Astrocyte (in vitro differentiated cells and primary cell): ENCODE measurements at regions not wholly inside any gene's neighbourhood (a gene's known extent, or its start where the extent isn't known, plus 50 kb on each side); places are given as distances from the start of the nearest gene placed in this dataset.

ENCODE experiments used
- DNase-seq: peaks from one replicate; pipeline ENCODE4 v3.0.0-alpha.2; 2010; ENCODE audit warnings: low read depth
- FAIRE-seq: peaks from 2 replicates; lab custom pipeline; 2011; peaks lifted over from hg19 to GRCh38; lab: Jason Lieb, UNC
- H2AFZ ChIP-seq: 2 replicates; pipeline ENCODE4 v1.6.0; 2012; ENCODE audit warnings: low read depth, low read length, inconsistent platforms
- H3K27ac ChIP-seq: 2 replicates; pipeline ENCODE4 v1.5.1; 2011; ENCODE audit warnings: low read depth, low read length, inconsistent platforms
- H3K27me3 ChIP-seq: 2 replicates; pipeline ENCODE4 v1.6.0; 2011; ENCODE audit warnings: low read length, inconsistent platforms; ENCODE audit not compliant: insufficient read depth
- H3K36me3 ChIP-seq: 2 replicates; pipeline ENCODE4 v1.5.1; 2011; ENCODE audit warnings: low read length, inconsistent platforms; ENCODE audit not compliant: insufficient read depth
- H3K4me1 ChIP-seq: 2 replicates; pipeline ENCODE4 v1.5.1; 2011; ENCODE audit warnings: low read length, inconsistent platforms; ENCODE audit not compliant: insufficient read depth
- H3K4me2 ChIP-seq: 2 replicates; pipeline ENCODE4 v1.6.0; 2012; ENCODE audit warnings: low read length, inconsistent platforms
- H3K4me3 ChIP-seq: 2 replicates; pipeline ENCODE4 v1.5.1; 2011; ENCODE audit warnings: low read depth, mild to moderate bottlenecking, low read length, inconsistent platforms; ENCODE audit not compliant: insufficient read depth
- H3K79me2 ChIP-seq: 2 replicates; pipeline ENCODE4 v1.6.0; 2012; ENCODE audit warnings: mild to moderate bottlenecking, low read length, inconsistent platforms; ENCODE audit not compliant: insufficient read depth
- H3K9ac ChIP-seq: 2 replicates; pipeline ENCODE4 v1.6.0; 2012; ENCODE audit warnings: mild to moderate bottlenecking, low read length, inconsistent platforms
- H3K9me3 ChIP-seq: 2 replicates; pipeline ENCODE4 v1.5.1; 2012; ENCODE audit warnings: low read depth, mild to moderate bottlenecking, low read length, inconsistent platforms; ENCODE audit not compliant: insufficient read depth
- H4K20me1 ChIP-seq: 2 replicates; pipeline ENCODE4 v1.6.0; 2012; ENCODE audit warnings: low read length, inconsistent platforms; ENCODE audit not compliant: insufficient read depth
- H3K27ac Mint-ChIP-seq: one replicate; pipeline ENCODE4 v1.8.0; 2021; ENCODE audit warnings: mild to moderate bottlenecking, mixed read lengths; ENCODE audit not compliant: unreplicated experiment
- H3K27me3 Mint-ChIP-seq: one replicate; pipeline ENCODE4 v1.8.0; 2021; ENCODE audit warnings: low read depth, mixed read lengths; ENCODE audit not compliant: unreplicated experiment
- H3K36me3 Mint-ChIP-seq: one replicate; pipeline ENCODE4 v1.8.0; 2021; ENCODE audit warnings: low read depth, mixed read lengths; ENCODE audit not compliant: unreplicated experiment
- H3K4me1 Mint-ChIP-seq: one replicate; pipeline ENCODE4 v1.8.0; 2021; ENCODE audit warnings: low read depth, mixed read lengths; ENCODE audit not compliant: unreplicated experiment
- H3K4me3 Mint-ChIP-seq: one replicate; pipeline ENCODE4 v1.8.0; 2021; ENCODE audit warnings: mild to moderate bottlenecking, moderate library complexity, mixed read lengths; ENCODE audit not compliant: unreplicated experiment
- H3K9me3 Mint-ChIP-seq: one replicate; pipeline ENCODE4 v1.8.0; 2021; ENCODE audit warnings: mild to moderate bottlenecking, mixed read lengths; ENCODE audit not compliant: unreplicated experiment
- CTCF ChIP-seq: IDR thresholded peaks from 2 replicates; pipeline ENCODE4 v1.5.1; 2011; ENCODE audit warnings: low read depth, mild to moderate bottlenecking, inconsistent platforms, low read length, moderate library complexity; ENCODE audit not compliant: insufficient read depth
- EZH2 ChIP-seq: IDR thresholded peaks from 2 replicates; pipeline ENCODE4 v1.6.1; 2012; ENCODE audit warnings: mild to moderate bottlenecking, low read length, inconsistent platforms; ENCODE audit not compliant: insufficient read depth

GRCh38 chr3:14332392-14332791, 70.0 kb upstream of the SLC6A6 start:
- H3K27me3 Mint-ChIP-seq: peaks cover 25% of the 10 kb centered on the region
- FAIRE-seq (no peak), DNase-seq (no peak)
- no peak overlapping the region for H3K4me2 ChIP-seq
- no peak overlapping the region for H3K4me3 ChIP-seq
- no peaks in the 10 kb centered on the region for H3K4me1 ChIP-seq
- H3K4me3 Mint-ChIP-seq: no peak overlapping the region
- peaks cover 3% of the 10 kb centered on the region for H3K27me3 ChIP-seq
- no peaks in the 10 kb centered on the region for H3K9me3 Mint-ChIP-seq
- H3K27ac ChIP-seq: no peak overlapping the region
- no peak overlapping the region for H3K27ac Mint-ChIP-seq
- H4K20me1 ChIP-seq: no peaks in the 10 kb centered on the region
- H3K36me3 ChIP-seq: no peaks in the 10 kb centered on the region
- no peaks in the 10 kb centered on the region for H3K4me1 Mint-ChIP-seq
- no peak overlapping the region for H3K9ac ChIP-seq
- H3K9me3 ChIP-seq: no peaks in the 10 kb centered on the region
- no peak for TF ChIP-seq EZH2
- TF ChIP-seq CTCF: no peak
- no peaks in the 10 kb centered on the region for H3K79me2 ChIP-seq
- no peak overlapping the region for H2AFZ ChIP-seq
- no peaks in the 10 kb centered on the region for H3K36me3 Mint-ChIP-seq

- Histone ChIP-seq H3K9ac (no peak overlapping the region), H3K36me3 (no peaks in the 10 kb centered on the region), H3K79me2 (no peaks in the 10 kb centered on the region), H3K27ac (no peak overlapping the region), H3K27me3 (peaks cover 10% of the 10 kb centered on the region), H2AFZ (no peak overlapping the region), H3K4me2 (no peak overlapping the region), H3K4me1 (no peaks in the 10 kb centered on the region), H3K4me3 (no peak overlapping the region), H3K9me3 (no peaks in the 10 kb centered on the region), H4K20me1 (no peaks in the 10 kb centered on the region)
- FAIRE-seq (no peak), DNase-seq (no peak)
- Mint-ChIP-seq H3K9me3 (no peaks in the 10 kb centered on the region), H3K36me3 (no peaks in the 10 kb centered on the region), H3K27me3 (peaks cover 30% of the 10 kb centered on the region), H3K4me3 (no peak overlapping the region), H3K4me1 (no peaks in the 10 kb centered on the region), H3K27ac (no peak overlapping the region)
- TF ChIP-seq CTCF (no peak), EZH2 (no peak)
These were observed 69.2 kb upstream of the SLC6A6 start for GRCh38 chr3:14333215-14333614.

GRCh38 chr3:14333621-14334020, 68.8 kb upstream of the SLC6A6 start:
- Histone ChIP-seq H3K27me3 (peaks cover 10% of the 10 kb centered on the region), H3K27ac (no peak overlapping the region), H3K4me2 (no peak overlapping the region), H3K4me1 (no peaks in the 10 kb centered on the region), H3K36me3 (no peaks in the 10 kb centered on the region), H3K9ac (no peak overlapping the region), H2AFZ (no peak overlapping the region), H3K9me3 (no peaks in the 10 kb centered on the region), H3K4me3 (no peak overlapping the region), H4K20me1 (no peaks in the 10 kb centered on the region), H3K79me2 (no peaks in the 10 kb centered on the region)
- DNase-seq (no peak), FAIRE-seq (no peak)
- H3K4me3 Mint-ChIP-seq: no peak overlapping the region
- no peak overlapping the region for H3K27ac Mint-ChIP-seq
- H3K36me3 Mint-ChIP-seq: no peaks in the 10 kb centered on the region
- no peaks in the 10 kb centered on the region for H3K4me1 Mint-ChIP-seq
- H3K27me3 Mint-ChIP-seq: peaks cover 30% of the 10 kb centered on the region
- TF ChIP-seq EZH2 (no peak), CTCF (no peak)
- H3K9me3 Mint-ChIP-seq: no peaks in the 10 kb centered on the region
